CD14-positive monocyte (primary cell): ENCODE measurements at regions not wholly inside any gene's neighbourhood (a gene's known extent, or its start where the extent isn't known, plus 50 kb on each side); places are given as distances from the start of the nearest gene placed in this dataset.

Experiments used
- DNase-seq, 3 donors: peaks; one replicate each; pipeline ENCODE4 v3.0.0-alpha.2; 2011 to 2022
- H2AFZ ChIP-seq: 2 replicates; pipeline ENCODE4 v1.6.0; 2012; ENCODE audit warnings: mild to moderate bottlenecking, low read depth, low read length, inconsistent platforms; ENCODE audit not compliant: insufficient read depth, poor library complexity, severe bottlenecking
- H3K27ac ChIP-seq, 2 donors: 1 replicate in 1 of 2; 2 replicates in 1 of 2; pipeline ENCODE4 v1.5.1; 2012 to 2013; ENCODE audit warnings: low read length in 2 of 2, control low read depth in 1 of 2, inconsistent platforms in 1 of 2, low read depth in 1 of 2, mild to moderate bottlenecking in 1 of 2
- H3K27me3 ChIP-seq, 2 donors: one replicate each; pipeline versions ENCODE4 v1.6.0 to v1.6.1; 2011 to 2013; ENCODE audit warnings: low read length in 2 of 2; ENCODE audit not compliant: control insufficient read depth in 2 of 2, insufficient read depth in 2 of 2
- H3K36me3 ChIP-seq, 2 donors: replicated peaks in 1 of 2; 1 replicate in 1 of 2; 2 replicates in 1 of 2; pipeline versions ENCODE4 v1.5.1 to v1.6.1; 2012 to 2013; ENCODE audit warnings: low read length in 2 of 2, control low read depth in 1 of 2, inconsistent platforms in 1 of 2, mild to moderate bottlenecking in 1 of 2; ENCODE audit not compliant: insufficient read depth in 2 of 2, control insufficient read depth in 1 of 2
- H3K4me1 ChIP-seq, 2 donors: 1 replicate in 1 of 2; 2 replicates in 1 of 2; pipeline versions ENCODE4 v1.5.1 to v1.6.1; 2012 to 2013; ENCODE audit warnings: low read length in 2 of 2, control low read depth in 1 of 2, inconsistent platforms in 1 of 2, mild to moderate bottlenecking in 1 of 2, moderate library complexity in 1 of 2; ENCODE audit not compliant: insufficient read depth in 2 of 2, control insufficient read depth in 1 of 2
- H3K4me2 ChIP-seq: replicated peaks from 2 replicates; pipeline ENCODE3; 2012; ENCODE audit warnings: low read length, moderate library complexity, mild to moderate bottlenecking; ENCODE audit not compliant: poor library complexity, severe bottlenecking; ENCODE audit errors: extremely low read depth
- H3K4me3 ChIP-seq, 3 experiments: fragments of 200-600 bp in 1 of 3; sonication (generic) in 1 of 3; replicated peaks in 1 of 3; 1 replicate in 2 of 3; 2 replicates in 1 of 3; pipeline ENCODE4 v1.5.1; 2011 to 2013; ENCODE audit warnings: low read length in 3 of 3, mild to moderate bottlenecking in 3 of 3, control low read depth in 2 of 3, low read depth in 2 of 3, inconsistent platforms in 1 of 3, moderate library complexity in 1 of 3
- H3K79me2 ChIP-seq: 2 replicates; pipeline ENCODE4 v1.6.0; 2012; ENCODE audit warnings: mild to moderate bottlenecking, control low read depth, inconsistent platforms, low read length, moderate library complexity; ENCODE audit not compliant: insufficient read depth
- H3K9ac ChIP-seq: 2 replicates; pipeline ENCODE4 v1.6.0; 2017; ENCODE audit warnings: low read length, mild to moderate bottlenecking; ENCODE audit not compliant: insufficient read depth, poor library complexity, severe bottlenecking
- H3K9me3 ChIP-seq, 2 donors: replicated peaks in 1 of 2; 1 replicate in 1 of 2; 2 replicates in 1 of 2; pipeline versions ENCODE4 v1.5.1 to v1.6.1; 2012 to 2013; ENCODE audit warnings: low read length in 2 of 2, control low read depth in 1 of 2; ENCODE audit not compliant: control insufficient read depth in 1 of 2, insufficient read depth in 1 of 2
- H4K20me1 ChIP-seq: 2 replicates; pipeline ENCODE4 v1.6.0; 2012; ENCODE audit warnings: mild to moderate bottlenecking, low read length, control low read depth, moderate library complexity; ENCODE audit not compliant: insufficient read depth
- H3K27ac Mint-ChIP-seq, 7 donors: one replicate each; pipeline ENCODE4 v1.8.0; 2020; ENCODE audit warnings: mild to moderate bottlenecking in 7 of 7, mixed read lengths in 7 of 7, moderate library complexity in 6 of 7, inconsistent platforms in 2 of 7
- H3K27me3 Mint-ChIP-seq, 3 donors: one replicate each; pipeline ENCODE4 v1.8.0; 2021 to 2022; ENCODE audit warnings: low read depth in 3 of 3, mild to moderate bottlenecking in 3 of 3, mixed read lengths in 3 of 3, moderate library complexity in 3 of 3, inconsistent platforms in 1 of 3
- H3K36me3 Mint-ChIP-seq, 2 donors: one replicate each; pipeline ENCODE4 v1.8.0; 2020; ENCODE audit warnings: mixed read lengths in 2 of 2, inconsistent platforms in 1 of 2, mild to moderate bottlenecking in 1 of 2
- H3K4me1 Mint-ChIP-seq: one replicate; pipeline ENCODE4 v1.8.0; 2020; ENCODE audit warnings: mild to moderate bottlenecking, mixed read lengths
- H3K4me3 Mint-ChIP-seq, 2 donors: one replicate each; pipeline ENCODE4 v1.8.0; 2020; ENCODE audit warnings: mild to moderate bottlenecking in 2 of 2, mixed read lengths in 2 of 2, moderate library complexity in 1 of 2
- H3K9me3 Mint-ChIP-seq, 7 donors: one replicate each; pipeline ENCODE4 v1.8.0; 2020 to 2022; ENCODE audit warnings: mixed read lengths in 7 of 7, mild to moderate bottlenecking in 6 of 7, moderate library complexity in 6 of 7, inconsistent platforms in 2 of 7
- CTCF ChIP-seq: fragments of 200-600 bp; IDR thresholded peaks from one replicate; pipeline ENCODE4 v1.8.0; 2022; ENCODE audit warnings: antibody characterized with exemption, mild to moderate bottlenecking
- WGBS: methylation state at CpG from one replicate; pipeline ENCODE4 v1.1.5; 2013; ENCODE audit warnings: missing lambda C conversion rate; ENCODE audit not compliant: insufficient coverage; 5-methylcytosine and 5-hydroxymethylcytosine counted together
- intact Hi-C, 2 donors: fragments of 100-400 bp; cut with micrococcal nuclease; formaldehyde crosslinking; loops; one replicate each; pipeline versions ENCODE4 v1.15.0 to v1.15.1; 2023

DNA sequence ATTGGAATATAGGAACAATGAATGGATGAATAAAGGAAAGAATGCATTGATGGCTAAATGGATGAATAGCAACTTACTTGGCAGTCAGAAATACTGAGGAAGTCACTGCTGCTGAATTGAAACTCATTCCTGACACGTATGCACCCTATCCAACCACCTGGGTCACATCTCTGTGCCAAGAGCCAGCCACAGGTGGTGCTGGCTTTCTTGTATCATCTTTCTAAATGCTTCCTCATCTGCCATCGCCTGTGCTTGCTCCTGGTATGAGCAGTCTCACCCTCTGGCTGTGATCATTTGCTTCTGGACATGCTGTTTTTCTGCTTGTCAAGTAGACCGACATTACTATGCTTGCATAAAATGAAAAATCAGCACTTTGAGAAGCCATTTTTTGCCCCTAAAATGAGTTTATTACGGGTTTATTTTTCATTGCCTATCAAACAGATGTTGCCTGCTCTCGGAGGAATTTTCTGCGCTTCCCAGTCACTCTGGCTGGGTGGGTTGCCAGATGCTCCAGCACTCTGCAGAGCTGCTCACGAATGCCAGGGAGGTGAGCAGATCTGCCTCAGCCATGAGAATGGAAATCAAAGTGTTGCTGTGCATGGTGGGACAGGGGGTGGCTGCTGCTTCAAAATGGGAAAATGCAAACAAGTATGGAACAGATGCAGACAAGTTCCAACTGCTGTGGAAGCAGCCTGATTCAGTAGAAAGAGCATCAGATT is 1349.6 kb upstream of the CDH8 start:
- Mint-ChIP-seq H3K4me1 (no peaks in the 10 kb centered on the region), H3K36me3 (no peaks in the 10 kb centered on the region), H3K9me3 (peaks cover 0 to 11% (median 3%) of the 10 kb centered on the region in 7 donors), H3K27ac (no peak overlapping the region), H3K4me3 (no peak overlapping the region), H3K27me3 (no peaks in the 10 kb centered on the region)
- 84% methylated on average over 6 of the region's 7 CpGs for WGBS
- H3K9me3 ChIP-seq: no peaks in the 10 kb centered on the region
- H3K79me2 ChIP-seq: no peaks in the 10 kb centered on the region
- no peak overlapping the region for H3K4me3 ChIP-seq
- intact Hi-C loops: no loop called here
- no peak overlapping the region for H3K27ac ChIP-seq
- H3K27me3 ChIP-seq: no peaks in the 10 kb centered on the region
- no peak overlapping the region for H2AFZ ChIP-seq
- no peaks in the 10 kb centered on the region for H4K20me1 ChIP-seq
- no peak overlapping the region for H3K9ac ChIP-seq
- no peak for TF ChIP-seq CTCF
- no peaks in the 10 kb centered on the region for H3K36me3 ChIP-seq
- no peaks in the 10 kb centered on the region for H3K4me1 ChIP-seq
- DNase-seq: no peak
- no peak overlapping the region for H3K4me2 ChIP-seq

- H3K27ac ChIP-seq: no peak overlapping the region
- DNase-seq: no peak
- no peaks in the 10 kb centered on the region for H3K9me3 Mint-ChIP-seq
- H3K9me3 ChIP-seq: no peaks in the 10 kb centered on the region
- H3K79me2 ChIP-seq: no peaks in the 10 kb centered on the region
- H3K27ac Mint-ChIP-seq: no peak overlapping the region
- H3K27me3 Mint-ChIP-seq: no peaks in the 10 kb centered on the region
- H3K4me3 Mint-ChIP-seq: no peak overlapping the region
- H4K20me1 ChIP-seq: no peaks in the 10 kb centered on the region
- H3K36me3 Mint-ChIP-seq: no peaks in the 10 kb centered on the region
- no peaks in the 10 kb centered on the region for H3K27me3 ChIP-seq
- H3K4me3 ChIP-seq: no peak overlapping the region
- intact Hi-C loops: no loop called here
- WGBS: no CpG with 5 or more reads among the region's 1 CpG
- H2AFZ ChIP-seq: no peak overlapping the region
- H3K36me3 ChIP-seq: no peaks in the 10 kb centered on the region
- no peaks in the 10 kb centered on the region for H3K4me1 ChIP-seq
- TF ChIP-seq CTCF: no peak
- H3K9ac ChIP-seq: no peak overlapping the region
- H3K4me2 ChIP-seq: no peak overlapping the region
- H3K4me1 Mint-ChIP-seq: no peaks in the 10 kb centered on the region
Measured at GRCh38 chr16:63373744-63374143, 1337.5 kb upstream of the CDH8 start.
